HK-2 (cell line): ENCODE measurements at regions not wholly inside any gene's neighbourhood (a gene's known extent, or its start where the extent isn't known, plus 50 kb on each side); places are given as distances from the start of the nearest gene placed in this dataset.
"Not testable (repeated sequence)": the region's sequence is repeated elsewhere in the genome, so short reads cannot be mapped to it uniquely, and the experiment has no call there.

Experiments used
- DNase-seq: peaks from one replicate; pipeline ENCODE4 v3.0.0-alpha.2; 2018; ENCODE audit not compliant: unreplicated experiment

GRCh38 chr16:76716251-76716650 lies 439.1 kb downstream of the CNTNAP4 start:
- not testable (repeated sequence) for DNase-seq

GRCh38 chr16:76724181-76724580 lies 447.0 kb downstream of the CNTNAP4 start:
- no peak for DNase-seq

GRCh38 chr16:76729525-76729924 lies 452.3 kb downstream of the CNTNAP4 start:
- DNase-seq, result no peak

- DNase-seq, result no peak
Observed at GRCh38 chr16:76732894-76733293, 455.7 kb downstream of the CNTNAP4 start.

GRCh38 chr16:76741623-76742022 lies 449.4 kb upstream of the MON1B start:
- no peak for DNase-seq

- DNase-seq, result no peak
Observed at GRCh38 chr16:76748461-76749348, 442.3 kb upstream of the MON1B start.

GRCh38 chr16:76749780-76750375 lies 441.1 kb upstream of the MON1B start:
- no peak for DNase-seq

GRCh38 chr16:76755496-76755895 lies 435.5 kb upstream of the MON1B start:
- no peak for DNase-seq

GRCh38 chr16:76756423-76756822 lies 434.6 kb upstream of the MON1B start:
- DNase-seq, result no peak

GRCh38 chr16:76756951-76757350 lies 434.0 kb upstream of the MON1B start:
- no peak for DNase-seq

GRCh38 chr16:76766538-76766937 lies 424.5 kb upstream of the MON1B start:
- no peak for DNase-seq

GRCh38 chr16:76768316-76768715 lies 422.7 kb upstream of the MON1B start:
- no peak for DNase-seq

- no peak for DNase-seq
Observed at GRCh38 chr16:76768948-76769347, 422.0 kb upstream of the MON1B start.

- DNase-seq, result no peak
Observed at GRCh38 chr16:76771216-76771615, 419.8 kb upstream of the MON1B start.

- no peak for DNase-seq
Observed at GRCh38 chr16:76777721-76778465, 413.1 kb upstream of the MON1B start.

GRCh38 chr16:76780556-76780955 lies 410.4 kb upstream of the MON1B start:
- no peak for DNase-seq

GRCh38 chr16:76784530-76784929 lies 406.5 kb upstream of the MON1B start:
- DNase-seq, result no peak

GRCh38 chr16:76787394-76787793 lies 403.6 kb upstream of the MON1B start:
- no peak for DNase-seq

GRCh38 chr16:76791151-76791550 lies 399.8 kb upstream of the MON1B start:
- DNase-seq, result no peak

- no peak for DNase-seq
Observed at GRCh38 chr16:76796416-76796815, 394.6 kb upstream of the MON1B start.

- no peak for DNase-seq
Observed at GRCh38 chr16:76796978-76797377, 394.0 kb upstream of the MON1B start.

GRCh38 chr16:76797457-76797856 lies 393.5 kb upstream of the MON1B start:
- DNase-seq, result no peak

GRCh38 chr16:76800196-76800595 lies 390.8 kb upstream of the MON1B start:
- no peak for DNase-seq
